Karpas-422 (cell line): ENCODE measurements at regions not wholly inside any gene's neighbourhood (a gene's known extent, or its start where the extent isn't known, plus 50 kb on each side); places are given as distances from the start of the nearest gene placed in this dataset.

Source experiments
- DNase-seq: peaks from one replicate; pipeline ENCODE4 v3.0.0-alpha.2; 2015
- H2AFZ ChIP-seq: fragments of 200-600 bp; sonication (generic); 2 replicates; pipeline ENCODE4 v1.6.1; 2014; ENCODE audit warnings: antibody characterized with exemption, low read length, mixed read lengths
- H3K27ac ChIP-seq: fragments of 200-600 bp; sonication (generic); 2 replicates; pipeline ENCODE4 v1.5.1; 2014; ENCODE audit warnings: mild to moderate bottlenecking, low read length, moderate library complexity
- H3K27me3 ChIP-seq: fragments of 200-600 bp; sonication (generic); 2 replicates; pipeline ENCODE4 v1.6.1; 2014; ENCODE audit warnings: low read length, mixed read lengths
- H3K36me3 ChIP-seq: fragments of 200-600 bp; sonication (generic); 2 replicates; pipeline ENCODE4 v1.6.1; 2014; ENCODE audit warnings: low read length, mixed read lengths; ENCODE audit not compliant: insufficient read depth
- H3K4me1 ChIP-seq: fragments of 200-600 bp; sonication (generic); 2 replicates; pipeline ENCODE4 v1.6.1; 2014; ENCODE audit warnings: mild to moderate bottlenecking, low read length, mixed read lengths
- H3K4me2 ChIP-seq: fragments of 200-600 bp; sonication (generic); 2 replicates; pipeline ENCODE4 v1.6.1; 2014; ENCODE audit warnings: low read length, low read depth, mild to moderate bottlenecking; ENCODE audit not compliant: poor library complexity, severe bottlenecking
- H3K4me3 ChIP-seq: fragments of 200-600 bp; sonication (generic); 2 replicates; pipeline ENCODE4 v1.5.1; 2014; ENCODE audit warnings: mild to moderate bottlenecking, antibody characterized with exemption, low read length, mixed read lengths
- H3K79me2 ChIP-seq: fragments of 200-600 bp; sonication (generic); 2 replicates; pipeline ENCODE4 v1.6.1; 2014; ENCODE audit warnings: mild to moderate bottlenecking, low read length, mixed read lengths
- H3K9ac ChIP-seq: fragments of 200-600 bp; sonication (generic); 2 replicates; pipeline ENCODE4 v1.6.0; 2014; ENCODE audit warnings: low read length
- H3K9me2 ChIP-seq: fragments of 200-600 bp; sonication (generic), shearing (Covaris generic); replicated peaks from 2 replicates; pipeline ENCODE4 v1.6.0; 2014; ENCODE audit warnings: mild to moderate bottlenecking, low read length, moderate library complexity; ENCODE audit not compliant: insufficient read depth
- H3K9me3 ChIP-seq: fragments of 300-700, 200-600 bp; sonication (generic); 2 replicates; pipeline ENCODE4 v1.6.1; 2014; ENCODE audit warnings: low read length, mixed read lengths
- H4K20me1 ChIP-seq: fragments of 200-600 bp; sonication (generic); 2 replicates; pipeline ENCODE4 v1.6.1; 2014; ENCODE audit warnings: mild to moderate bottlenecking, antibody characterized with exemption, low read length, low read depth; ENCODE audit not compliant: insufficient read depth

DNA sequence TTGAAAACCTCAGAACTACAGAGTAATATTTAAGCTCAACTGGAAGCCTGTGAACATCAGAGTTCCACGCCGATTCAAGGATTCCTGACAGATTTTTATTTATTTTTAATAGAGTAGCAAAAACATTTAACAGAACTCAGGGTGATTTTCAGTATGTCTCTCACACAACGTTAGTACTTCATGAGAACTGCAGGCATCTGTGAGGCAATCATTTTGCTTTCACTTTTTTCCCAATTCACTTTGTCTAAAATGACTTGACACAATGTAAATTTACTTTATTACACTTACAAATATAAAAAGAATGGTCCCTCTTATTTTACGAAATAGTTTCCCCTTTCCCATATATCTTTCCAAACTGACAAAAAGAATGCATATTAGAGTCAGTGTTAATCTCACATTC lies 869.5 kb upstream of the EPHA5 start:
- Histone ChIP-seq H3K4me1 (no peaks in the 10 kb centered on the region), H3K9me2 (no peaks in the 10 kb centered on the region), H3K27ac (no peak overlapping the region), H3K27me3 (no peaks in the 10 kb centered on the region), H3K36me3 (no peaks in the 10 kb centered on the region), H3K79me2 (no peaks in the 10 kb centered on the region), H3K4me2 (no peak overlapping the region), H3K4me3 (no peak overlapping the region), H2AFZ (no peak overlapping the region), H3K9me3 (peaks cover 22% of the 10 kb centered on the region), H3K9ac (no peak overlapping the region), H4K20me1 (no peaks in the 10 kb centered on the region)
- DNase-seq: no peak

DNA sequence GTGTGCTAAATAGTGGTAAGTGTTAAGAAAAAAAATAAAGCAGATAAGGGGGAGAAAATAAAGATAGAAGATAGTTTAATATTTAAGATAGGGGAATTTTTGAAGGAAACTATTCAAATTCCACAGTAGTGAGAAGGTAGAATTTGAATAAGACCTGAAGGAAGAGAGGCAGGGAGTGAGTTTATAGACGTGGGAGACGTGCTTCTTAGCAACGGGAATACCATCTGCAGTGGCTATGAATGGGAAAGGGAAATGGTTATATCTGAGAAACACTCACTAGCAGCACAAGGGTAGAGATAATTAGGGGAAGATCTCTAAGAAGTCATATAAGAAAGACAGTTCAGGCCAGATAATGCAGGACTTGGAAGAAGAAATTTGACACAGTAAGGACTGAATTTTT lies 854.5 kb upstream of the EPHA5 start:
- H3K27me3 ChIP-seq: no peaks in the 10 kb centered on the region
- H3K36me3 ChIP-seq: no peaks in the 10 kb centered on the region
- peaks cover 19% of the 10 kb centered on the region for H3K9me3 ChIP-seq
- H3K9me2 ChIP-seq: no peaks in the 10 kb centered on the region
- H3K4me1 ChIP-seq: no peaks in the 10 kb centered on the region
- H3K79me2 ChIP-seq: no peaks in the 10 kb centered on the region
- H2AFZ ChIP-seq: no peak overlapping the region
- no peak overlapping the region for H3K4me3 ChIP-seq
- no peak overlapping the region for H3K9ac ChIP-seq
- H3K27ac ChIP-seq: no peak overlapping the region
- no peak overlapping the region for H3K4me2 ChIP-seq
- no peaks in the 10 kb centered on the region for H4K20me1 ChIP-seq
- no peak for DNase-seq

DNA sequence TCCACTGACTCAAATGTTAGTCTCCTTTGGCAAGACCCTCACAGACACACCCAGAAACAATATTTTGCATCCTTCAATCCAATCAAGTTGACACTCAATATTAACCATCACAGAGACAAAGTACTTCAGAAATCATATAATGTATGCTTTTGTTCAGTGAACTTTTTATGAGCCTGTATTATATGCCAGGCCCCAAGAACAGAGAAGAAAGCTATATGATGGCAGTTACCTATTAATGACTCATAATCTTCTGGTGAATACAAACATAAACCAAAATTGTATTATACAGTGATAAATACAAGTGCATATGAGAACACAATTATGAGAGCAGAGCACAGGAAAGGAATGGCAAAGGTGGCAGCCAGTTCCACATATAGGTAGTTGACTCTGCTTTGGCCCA lies 852.0 kb upstream of the EPHA5 start:
- H3K79me2 ChIP-seq: no peaks in the 10 kb centered on the region
- no peak overlapping the region for H3K4me3 ChIP-seq
- H2AFZ ChIP-seq: no peak overlapping the region
- H3K27me3 ChIP-seq: no peaks in the 10 kb centered on the region
- no peak overlapping the region for H3K9ac ChIP-seq
- DNase-seq: no peak
- peaks cover 18% of the 10 kb centered on the region for H3K9me3 ChIP-seq
- no peaks in the 10 kb centered on the region for H3K36me3 ChIP-seq
- no peak overlapping the region for H3K27ac ChIP-seq
- H4K20me1 ChIP-seq: no peaks in the 10 kb centered on the region
- no peaks in the 10 kb centered on the region for H3K4me1 ChIP-seq
- no peak overlapping the region for H3K4me2 ChIP-seq
- no peaks in the 10 kb centered on the region for H3K9me2 ChIP-seq

DNA sequence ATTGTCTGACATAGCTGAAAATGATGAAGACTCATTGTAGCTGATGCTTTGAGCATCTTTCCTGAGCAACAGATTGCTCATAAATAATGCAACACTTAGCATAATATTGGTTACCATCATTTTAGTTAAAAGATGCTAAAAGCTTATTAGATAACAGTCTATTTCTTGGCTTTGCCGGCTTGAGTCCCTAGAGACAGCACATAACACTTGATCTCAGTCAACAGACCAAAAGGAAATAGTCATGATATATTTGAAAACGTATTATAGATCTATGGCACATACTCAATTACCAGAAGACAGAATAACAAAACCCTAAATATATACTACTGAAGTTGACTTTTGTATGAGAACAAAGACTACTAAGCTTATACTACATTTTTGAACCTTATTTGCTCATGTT lies 846.7 kb upstream of the EPHA5 start:
- H3K27ac ChIP-seq: no peak overlapping the region
- H3K9ac ChIP-seq: no peak overlapping the region
- H3K27me3 ChIP-seq: no peaks in the 10 kb centered on the region

DNA sequence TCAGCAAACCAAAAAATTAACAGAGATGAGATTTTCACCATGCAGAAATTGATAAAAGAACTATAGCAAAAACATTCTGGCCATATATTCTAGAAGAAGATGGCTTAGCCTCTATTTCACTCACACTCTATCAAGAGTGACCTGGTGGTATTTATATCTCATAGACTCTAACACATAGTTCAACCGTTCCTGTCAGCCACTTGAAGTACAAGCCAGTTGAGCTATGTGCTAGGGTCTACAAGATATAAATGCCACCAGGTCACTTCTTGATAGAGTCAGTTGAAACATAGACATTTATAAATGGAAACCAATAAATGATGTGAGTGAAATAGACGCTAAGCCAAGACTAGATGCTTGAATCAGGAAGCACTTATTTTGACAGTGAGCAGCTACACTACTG lies 836.7 kb upstream of the EPHA5 start:
- Histone ChIP-seq H3K9ac (no peak overlapping the region), H3K4me2 (no peak overlapping the region), H3K36me3 (no peaks in the 10 kb centered on the region), H3K27me3 (no peaks in the 10 kb centered on the region), H3K9me3 (peaks cover 24% of the 10 kb centered on the region), H3K27ac (no peak overlapping the region), H3K4me3 (no peak overlapping the region), H4K20me1 (no peaks in the 10 kb centered on the region), H3K4me1 (no peaks in the 10 kb centered on the region), H3K79me2 (no peaks in the 10 kb centered on the region), H2AFZ (no peak overlapping the region), H3K9me2 (no peaks in the 10 kb centered on the region)
- no peak for DNase-seq

More for the DNA sequence above, 846.7 kb upstream of the EPHA5 start:
- Histone ChIP-seq H3K4me3 (no peak overlapping the region), H3K9me3 (peaks cover 25% of the 10 kb centered on the region), H3K9me2 (no peaks in the 10 kb centered on the region), H3K4me2 (no peak overlapping the region), H3K4me1 (no peaks in the 10 kb centered on the region), H3K36me3 (no peaks in the 10 kb centered on the region), H2AFZ (no peak overlapping the region), H4K20me1 (no peaks in the 10 kb centered on the region), H3K79me2 (no peaks in the 10 kb centered on the region)
- no peak for DNase-seq

DNA sequence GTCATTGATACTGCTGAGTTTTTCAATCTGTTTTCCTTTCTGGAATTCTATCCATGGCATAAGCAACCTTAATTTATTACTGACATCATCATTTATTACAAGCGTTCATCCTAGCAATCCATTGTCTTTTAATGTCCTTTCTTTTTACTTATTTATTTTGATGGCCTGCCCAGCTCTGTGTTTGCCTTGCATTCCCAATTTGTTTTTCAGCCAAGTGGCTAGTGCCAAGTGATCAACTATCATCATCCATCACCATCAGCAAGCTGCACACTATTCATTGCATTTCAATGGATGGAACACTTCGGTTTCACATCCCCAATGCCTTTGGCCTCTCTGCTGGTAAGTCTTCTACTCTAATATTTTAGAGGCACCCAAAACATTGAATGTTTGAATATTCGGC lies 831.7 kb upstream of the EPHA5 start:
- no peaks in the 10 kb centered on the region for H3K4me1 ChIP-seq
- no peaks in the 10 kb centered on the region for H3K27me3 ChIP-seq
- no peaks in the 10 kb centered on the region for H3K9me2 ChIP-seq
- no peak overlapping the region for H3K4me2 ChIP-seq
- no peak overlapping the region for H3K4me3 ChIP-seq
- H2AFZ ChIP-seq: no peak overlapping the region
- no peaks in the 10 kb centered on the region for H3K79me2 ChIP-seq
- no peaks in the 10 kb centered on the region for H3K36me3 ChIP-seq
- no peak for DNase-seq
- H4K20me1 ChIP-seq: no peaks in the 10 kb centered on the region
- H3K9me3 ChIP-seq: peaks cover 24% of the 10 kb centered on the region
- H3K9ac ChIP-seq: no peak overlapping the region
- no peak overlapping the region for H3K27ac ChIP-seq

DNA sequence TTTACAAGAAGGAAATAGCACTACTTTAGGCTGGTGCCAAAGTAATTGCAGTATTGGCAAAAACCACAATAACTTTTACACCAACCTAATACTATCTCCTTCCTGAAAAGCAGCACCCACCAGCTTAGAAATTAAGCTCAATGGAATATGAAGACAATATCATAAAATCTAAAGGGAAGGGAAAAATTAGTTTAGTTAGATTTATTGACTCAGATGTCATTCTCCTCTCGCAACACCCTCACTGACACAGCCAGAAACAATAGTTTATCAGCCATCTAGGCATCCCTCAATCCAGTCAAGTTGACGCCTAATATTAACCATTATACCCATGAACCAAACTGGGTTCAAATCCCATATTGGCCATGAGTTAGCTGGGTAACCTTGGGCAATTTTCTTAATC lies 820.4 kb upstream of the EPHA5 start:
- Histone ChIP-seq H3K36me3 (no peaks in the 10 kb centered on the region), H2AFZ (no peak overlapping the region), H3K27me3 (no peaks in the 10 kb centered on the region), H3K27ac (no peak overlapping the region), H3K9me2 (no peaks in the 10 kb centered on the region), H3K9ac (no peak overlapping the region), H3K4me2 (no peak overlapping the region), H3K4me3 (no peak overlapping the region), H3K79me2 (no peaks in the 10 kb centered on the region), H4K20me1 (no peaks in the 10 kb centered on the region), H3K4me1 (no peaks in the 10 kb centered on the region), H3K9me3 (peaks cover 16% of the 10 kb centered on the region)
- DNase-seq: no peak

DNA sequence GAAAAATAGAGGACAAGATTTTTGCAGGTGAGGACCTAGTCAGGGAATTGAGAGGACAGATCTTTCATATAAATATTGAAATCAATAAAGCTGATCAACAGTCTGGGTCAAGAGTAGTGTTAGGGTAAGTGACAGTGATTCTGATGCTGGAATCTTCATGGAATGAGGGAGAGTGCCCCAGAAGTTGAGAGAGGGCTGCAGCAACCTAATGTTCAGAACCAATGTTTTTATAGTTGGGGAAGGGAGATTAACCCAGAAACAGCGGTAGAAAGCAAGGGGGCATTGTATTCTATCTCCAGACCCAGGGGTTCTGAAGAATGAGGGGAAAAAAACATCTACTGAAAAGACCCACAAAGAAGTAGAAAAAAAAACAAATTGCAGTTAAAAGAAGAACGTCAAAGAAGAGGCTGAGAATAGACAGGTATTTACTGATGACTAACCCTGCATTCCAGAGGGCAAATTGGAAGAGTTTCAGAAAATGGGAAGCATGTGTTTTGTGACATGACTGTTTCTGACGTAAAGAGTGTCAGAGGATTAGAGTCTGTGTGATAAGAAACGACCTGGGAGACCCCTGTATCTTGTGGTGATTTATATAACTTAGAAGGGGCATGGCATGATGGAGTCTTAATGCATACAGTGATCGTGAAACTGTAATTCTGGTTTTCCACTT lies 819.6 kb upstream of the EPHA5 start:
- no peaks in the 10 kb centered on the region for H3K79me2 ChIP-seq
- H3K9me3 ChIP-seq: peaks cover 16% of the 10 kb centered on the region
- no peaks in the 10 kb centered on the region for H4K20me1 ChIP-seq
- H3K27ac ChIP-seq: no peak overlapping the region
- H3K4me3 ChIP-seq: no peak overlapping the region
- no peaks in the 10 kb centered on the region for H3K4me1 ChIP-seq
- no peaks in the 10 kb centered on the region for H3K36me3 ChIP-seq
- H3K9me2 ChIP-seq: no peaks in the 10 kb centered on the region
- no peak overlapping the region for H3K9ac ChIP-seq
- no peak overlapping the region for H3K4me2 ChIP-seq
- DNase-seq: no peak
- H3K27me3 ChIP-seq: no peaks in the 10 kb centered on the region
- H2AFZ ChIP-seq: no peak overlapping the region

DNA sequence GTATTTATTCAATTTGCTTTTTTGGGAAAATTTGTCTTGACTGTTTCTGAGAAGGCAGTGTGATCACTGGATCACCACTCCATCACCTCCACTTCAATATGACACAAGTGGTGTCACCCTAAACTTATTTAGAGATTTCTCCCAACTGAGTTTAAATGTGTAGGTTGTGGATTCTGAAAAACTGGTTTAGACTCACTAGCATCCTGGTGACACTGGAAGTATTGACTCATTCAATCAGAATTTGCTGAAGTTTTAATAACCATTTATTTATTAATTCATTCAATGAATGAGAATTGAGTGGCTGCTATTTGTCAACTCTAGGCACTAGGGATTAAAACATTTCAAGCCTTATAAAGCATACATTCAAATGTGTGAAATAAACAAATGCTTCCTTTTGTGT lies 819.1 kb upstream of the EPHA5 start:
- no peak for DNase-seq
- no peaks in the 10 kb centered on the region for H3K27me3 ChIP-seq
- no peaks in the 10 kb centered on the region for H3K36me3 ChIP-seq
- H3K9ac ChIP-seq: no peak overlapping the region
- H3K4me2 ChIP-seq: no peak overlapping the region
- H3K79me2 ChIP-seq: no peaks in the 10 kb centered on the region
- H3K4me3 ChIP-seq: no peak overlapping the region
- no peak overlapping the region for H2AFZ ChIP-seq
- peaks cover 16% of the 10 kb centered on the region for H3K9me3 ChIP-seq
- H3K4me1 ChIP-seq: no peaks in the 10 kb centered on the region
- no peak overlapping the region for H3K27ac ChIP-seq
- no peaks in the 10 kb centered on the region for H4K20me1 ChIP-seq
- no peaks in the 10 kb centered on the region for H3K9me2 ChIP-seq
